A549 (cell line): ENCODE measurements at regions not wholly inside any gene's neighbourhood (a gene's known extent, or its start where the extent isn't known, plus 50 kb on each side); places are given as distances from the start of the nearest gene placed in this dataset.

Experiments used
- ATAC-seq, 2 experiments: fragments of 200-7000 bp in 1 of 2; fragments of >200 bp in 1 of 2; cut with Nextera tagmentation in 1 of 2; cut with Tn5 transposase in 1 of 2; 3 replicates each; pipeline versions ENCODE4 v1.8.0 to v1.9.1; 2018 to 2020; ENCODE audit warnings: mild to moderate bottlenecking in 1 of 2, moderate library complexity in 1 of 2
- CTCF ChIA-PET: fragments of 300-600 bp; sonication (Branson Sonifier 250); formaldehyde crosslinking; extraction: SDS; loops from one replicate; lab custom pipeline; 2021; ENCODE audit warnings: antibody characterized with exemption, inconsistent platforms; lab: Yijun Ruan, JAX
- POLR2A ChIA-PET: fragments of 350-600 bp; formaldehyde crosslinking; extraction: SDS; loops from one replicate; lab custom pipeline; 2021; ENCODE audit warnings: antibody characterized with exemption, inconsistent platforms; lab: Yijun Ruan, JAX
- DNase-seq, 2 experiments: peaks; one replicate each; pipeline versions ENCODE4 v3.0.0 to v3.0.0-alpha.2; 2011 to 2016; ENCODE audit warnings: low read depth in 1 of 2, low spot score in 1 of 2
- FAIRE-seq: peaks from 2 replicates; lab custom pipeline; 2011; peaks lifted over from hg19 to GRCh38; lab: Jason Lieb, UNC
- H3K27ac ChIP-seq, 2 experiments: fragments of >200 bp; sonication (Bioruptor Twin); formaldehyde crosslinking; 3 replicates each; pipeline ENCODE4 v1.5.1; 2016 to 2017
- H3K4me1 ChIP-seq: fragments of >200 bp; sonication (Bioruptor Twin); formaldehyde crosslinking; 3 replicates; pipeline ENCODE4 v1.6.1; 2016
- H3K4me2 ChIP-seq: fragments of >200 bp; sonication (Bioruptor Twin); formaldehyde crosslinking; 3 replicates; pipeline ENCODE4 v1.6.1; 2016
- H3K4me3 ChIP-seq: fragments of >200 bp; sonication (Bioruptor Twin); formaldehyde crosslinking; 3 replicates; pipeline ENCODE4 v1.5.1; 2016
- H3K9me3 ChIP-seq: fragments of >200 bp; sonication (Bioruptor Twin); formaldehyde crosslinking; 3 replicates; pipeline ENCODE4 v1.6.1; 2016
- ATOH8 ChIP-seq: fragments of 250-450 bp; sonication (Bioruptor Pico); IDR thresholded peaks from 2 replicates; pipeline ENCODE4 v1.5.0; 2020; ENCODE audit warnings: low read depth, mild to moderate bottlenecking, moderate library complexity
- BHLHE40 ChIP-seq: IDR thresholded peaks from 2 replicates; pipeline ENCODE4 v1.6.1; 2012; ENCODE audit warnings: low read depth, low read length, inconsistent platforms
- CEBPB ChIP-seq, 2 experiments: fragments of >200 bp in 1 of 2; sonication (Bioruptor Twin) in 1 of 2; formaldehyde crosslinking in 1 of 2; IDR thresholded peaks; 2 replicates each; pipeline ENCODE4 v1.6.1; 2012 to 2016
- CHD2 ChIP-seq: fragments of 150-350 bp; IDR thresholded peaks from 2 replicates; pipeline ENCODE4 v1.6.1; 2014; ENCODE audit warnings: low read length; ENCODE audit not compliant: partially characterized antibody
- CTCF ChIP-seq: fragments of >200 bp; sonication (Bioruptor Twin); formaldehyde crosslinking; IDR thresholded peaks from 3 replicates; pipeline ENCODE4 v1.5.1; 2016
- ELK1 ChIP-seq: fragments of 150-350 bp; IDR thresholded peaks from 2 replicates; pipeline ENCODE4 v1.6.1; 2014; ENCODE audit warnings: low read depth, mild to moderate bottlenecking, low read length
- ESRRA ChIP-seq: fragments of 150-350 bp; IDR thresholded peaks from 2 replicates; pipeline ENCODE4 v1.6.1; 2014; ENCODE audit warnings: mild to moderate bottlenecking, low read length, borderline replicate concordance
- FOSB ChIP-seq: fragments of 250-450 bp; sonication (Bioruptor Pico); IDR thresholded peaks from 2 replicates; pipeline ENCODE4 v1.5.0; 2020; ENCODE audit warnings: mild to moderate bottlenecking, moderate library complexity
- HES2 ChIP-seq: fragments of >200 bp; sonication (Bioruptor Twin); formaldehyde crosslinking; IDR thresholded peaks from 2 replicates; pipeline ENCODE4 v1.6.1; 2016
- HEYL ChIP-seq: fragments of 250-450 bp; sonication (Bioruptor Pico); IDR thresholded peaks from 2 replicates; pipeline ENCODE4 v1.8.0; 2021; ENCODE audit warnings: mild to moderate bottlenecking, moderate library complexity
- HMGXB4 ChIP-seq: fragments of 250-450 bp; sonication (Bioruptor Pico); IDR thresholded peaks from 2 replicates; pipeline ENCODE4 v1.5.0; 2021; ENCODE audit warnings: mild to moderate bottlenecking, moderate library complexity, borderline replicate concordance
- HOXB13 ChIP-seq: fragments of 250-450 bp; sonication (Bioruptor Pico); IDR thresholded peaks from 2 replicates; pipeline ENCODE4 v1.5.0; 2020; ENCODE audit warnings: low read depth, mild to moderate bottlenecking, moderate library complexity
- MAFK ChIP-seq: fragments of 450-650 bp; IDR thresholded peaks from 2 replicates; pipeline ENCODE4 v1.6.1; 2014; ENCODE audit not compliant: partially characterized antibody
- POLR2A ChIP-seq: IDR thresholded peaks from 2 replicates; pipeline ENCODE4 v1.6.1; 2012; ENCODE audit warnings: mild to moderate bottlenecking, low read length
- POLR2AphosphoS2 ChIP-seq: conservative IDR thresholded peaks from 2 replicates; pipeline ENCODE4 v1.6.1; 2012; ENCODE audit warnings: low read length, improper control_type of control experiment, inconsistent platforms
- RARB ChIP-seq: fragments of 250-450 bp; sonication (Bioruptor Pico); IDR thresholded peaks from 2 replicates; pipeline ENCODE4 v1.8.0; 2021; ENCODE audit warnings: mild to moderate bottlenecking, moderate library complexity
- REST ChIP-seq: fragments of 200-600 bp; sonication (generic); IDR thresholded peaks from 2 replicates; pipeline ENCODE4 v1.6.1; 2016; ENCODE audit warnings: antibody characterized with exemption, mild to moderate bottlenecking, moderate library complexity
- SMC3 ChIP-seq: fragments of >200 bp; sonication (Bioruptor Twin); formaldehyde crosslinking; IDR thresholded peaks from 3 replicates; pipeline ENCODE4 v1.6.1; 2018; ENCODE audit warnings: inconsistent platforms
- USF2 ChIP-seq: fragments of 450-650 bp; IDR thresholded peaks from 2 replicates; pipeline ENCODE4 v1.6.1; 2014; ENCODE audit warnings: antibody characterized with exemption
- ZC3H11A ChIP-seq: fragments of 450-650 bp; IDR thresholded peaks from 2 replicates; pipeline ENCODE4 v1.6.1; 2014; ENCODE audit warnings: antibody characterized with exemption, mild to moderate bottlenecking
- ZFP36 ChIP-seq: fragments of 450-650 bp; IDR thresholded peaks from 2 replicates; pipeline ENCODE4 v1.6.1; 2014; ENCODE audit warnings: borderline replicate concordance; ENCODE audit not compliant: partially characterized antibody
- ZNF302 ChIP-seq: fragments of 250-450 bp; sonication (Bioruptor Pico); IDR thresholded peaks from 2 replicates; pipeline ENCODE4 v1.9.0; 2021; ENCODE audit warnings: inconsistent platforms, mild to moderate bottlenecking, moderate library complexity
- ZSCAN20 ChIP-seq: fragments of 250-450 bp; sonication (Bioruptor Pico); IDR thresholded peaks from 2 replicates; pipeline ENCODE4 v1.8.0; 2022; ENCODE audit warnings: mild to moderate bottlenecking, moderate library complexity
- WGBS: methylation state at CpG from one replicate; pipeline ENCODE4 v1.1.6; 2017; ENCODE audit errors: missing lambda C conversion rate; 5-methylcytosine and 5-hydroxymethylcytosine counted together

- WGBS: 2% methylated on average over 4 of the region's 4 CpGs
- H3K27ac ChIP-seq: no peak overlapping the region
- FAIRE-seq (no peak), ATAC-seq (no peak), DNase-seq (no peak)
- TF ChIP-seq ZNF302 (no peak), HEYL (CRISPR knock-in tag) (no peak), ZFP36 (no peak), CTCF (no peak), USF2 (no peak), CEBPB (IDR thresholded peaks at IDR 0.05) (no peak), ESRRA (no peak), HES2 (no peak), SMC3 (no peak), POLR2AphosphoS2 (no peak), ZC3H11A (no peak), POLR2A (no peak), RARB (CRISPR knock-in tag) (no peak), CHD2 (no peak), ZSCAN20 (CRISPR knock-in tag) (no peak), REST (no peak), HOXB13 (CRISPR knock-in tag) (no peak), MAFK (no peak), ATOH8 (CRISPR knock-in tag) (no peak), FOSB (no peak)
- no peaks in the 10 kb centered on the region for H3K9me3 ChIP-seq
- ChIA-PET POLR2A (no interaction called here), CTCF (no interaction called here)
- no peaks in the 10 kb centered on the region for H3K4me1 ChIP-seq
- H3K4me2 ChIP-seq: no peak overlapping the region
- H3K4me3 ChIP-seq: no peak overlapping the region
Observed at GRCh38 chr6:98627129-98627775, 207.1 kb upstream of the POU3F2 start.

- ChIA-PET CTCF (no interaction called here), POLR2A (no interaction called here)
- H3K4me3 ChIP-seq: no peak overlapping the region
- no peak for ATAC-seq
- TF ChIP-seq HMGXB4 (CRISPR knock-in tag) (no peak), CTCF (no peak), ELK1 (no peak), ZC3H11A (no peak), USF2 (no peak), BHLHE40 (no peak), POLR2AphosphoS2 (no peak)
- TF ChIP-seq, all 56 proteins: peak for 0
- Histone ChIP-seq H3K4me1 (no peaks in the 10 kb centered on the region), H3K4me2 (no peak overlapping the region), H3K9me3 (no peaks in the 10 kb centered on the region), H3K27ac (no peak overlapping the region)
- FAIRE-seq (no peak), DNase-seq (no peak)
Observed at GRCh38 chr6:98633886-98634285, 200.5 kb upstream of the POU3F2 start.
